ENCODE measurements at regions not wholly inside any gene's neighbourhood (a gene's known extent, or its start where the extent isn't known, plus 50 kb on each side); places are given as distances from the start of the nearest gene placed in this dataset.

DNA sequence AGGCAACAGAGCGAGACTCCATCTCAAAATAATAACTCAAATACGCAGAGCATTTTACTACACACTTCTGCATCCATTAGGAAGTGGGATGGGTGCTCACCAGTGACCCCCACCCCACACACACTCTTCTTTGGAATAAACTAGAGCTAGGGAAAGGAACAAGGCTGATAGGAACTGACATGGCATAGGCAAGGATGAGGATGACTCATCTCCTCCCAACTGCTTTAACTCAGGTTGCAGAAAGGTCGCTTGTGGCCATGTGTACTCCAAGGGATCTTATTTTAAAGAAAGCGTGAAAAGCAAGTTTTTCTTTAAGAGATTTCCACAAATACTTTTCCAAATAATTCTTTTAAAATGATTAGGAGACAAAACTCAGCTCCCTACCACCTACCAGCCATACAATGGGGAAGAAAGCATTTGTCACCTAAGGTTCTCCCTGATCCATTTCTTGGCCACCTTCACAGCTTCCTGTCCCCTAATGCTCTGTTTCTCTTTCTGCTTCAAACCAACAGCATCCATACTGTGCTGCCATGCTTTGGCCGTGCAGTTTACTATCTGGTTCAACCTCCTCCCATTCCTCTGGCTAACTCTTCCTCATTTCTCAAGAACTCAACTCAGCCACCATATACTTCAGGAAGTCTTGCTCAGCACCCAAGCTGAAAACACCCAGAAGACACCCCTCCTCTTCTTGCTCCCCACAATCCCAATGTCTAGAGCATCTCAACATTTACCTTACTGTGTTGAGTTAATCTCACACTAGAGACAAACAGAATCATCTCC, 211.9 kb downstream of the ACTL7B start:
- no peaks in the 10 kb centered on the region for H3K36me3 Mint-ChIP-seq (ENCODE audit: unreplicated experiment)
- no peak overlapping the region for H3K27ac Mint-ChIP-seq (ENCODE audit: unreplicated experiment)
- no peaks in the 10 kb centered on the region for H3K9me3 Mint-ChIP-seq (ENCODE audit: unreplicated experiment)
- no peaks in the 10 kb centered on the region for H3K4me1 Mint-ChIP-seq (ENCODE audit: unreplicated experiment)
- H3K27me3 Mint-ChIP-seq (ENCODE audit: unreplicated experiment) = peaks cover 32% of the 10 kb centered on the region
- TF ChIP-seq, protein P1, sequence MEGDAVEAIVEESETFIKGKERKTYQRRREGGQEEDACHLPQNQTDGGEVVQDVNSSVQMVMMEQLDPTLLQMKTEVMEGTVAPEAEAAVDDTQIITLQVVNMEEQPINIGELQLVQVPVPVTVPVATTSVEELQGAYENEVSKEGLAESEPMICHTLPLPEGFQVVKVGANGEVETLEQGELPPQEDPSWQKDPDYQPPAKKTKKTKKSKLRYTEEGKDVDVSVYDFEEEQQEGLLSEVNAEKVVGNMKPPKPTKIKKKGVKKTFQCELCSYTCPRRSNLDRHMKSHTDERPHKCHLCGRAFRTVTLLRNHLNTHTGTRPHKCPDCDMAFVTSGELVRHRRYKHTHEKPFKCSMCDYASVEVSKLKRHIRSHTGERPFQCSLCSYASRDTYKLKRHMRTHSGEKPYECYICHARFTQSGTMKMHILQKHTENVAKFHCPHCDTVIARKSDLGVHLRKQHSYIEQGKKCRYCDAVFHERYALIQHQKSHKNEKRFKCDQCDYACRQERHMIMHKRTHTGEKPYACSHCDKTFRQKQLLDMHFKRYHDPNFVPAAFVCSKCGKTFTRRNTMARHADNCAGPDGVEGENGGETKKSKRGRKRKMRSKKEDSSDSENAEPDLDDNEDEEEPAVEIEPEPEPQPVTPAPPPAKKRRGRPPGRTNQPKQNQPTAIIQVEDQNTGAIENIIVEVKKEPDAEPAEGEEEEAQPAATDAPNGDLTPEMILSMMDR (IDR thresholded peaks at IDR 0.05) = no peak
- H3K4me3 Mint-ChIP-seq (ENCODE audit: unreplicated experiment) = no peak overlapping the region
- DNase-seq (ENCODE audit: extremely low spot score, unreplicated experiment) = no peak

DNA sequence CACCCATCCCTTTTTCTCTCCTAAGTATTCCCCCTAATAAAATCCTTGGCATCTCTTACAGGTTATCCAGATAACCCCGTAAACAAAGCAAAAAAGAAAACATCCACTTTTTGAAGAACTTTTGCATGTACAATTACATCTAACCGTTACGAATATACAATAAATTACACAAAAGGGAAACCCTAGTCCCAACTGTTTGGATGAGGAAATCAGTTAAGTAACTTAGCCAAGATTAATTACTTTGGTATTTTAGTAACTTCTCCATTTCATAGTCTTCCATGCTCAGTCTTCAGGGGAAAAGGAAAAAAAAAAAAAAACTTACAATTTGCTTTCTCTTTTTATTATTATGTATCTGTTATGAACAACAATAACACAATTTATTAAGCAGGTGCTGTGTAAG, 212.9 kb downstream of the ACTL7B start:
- peaks cover 27% of the 10 kb centered on the region for H3K27me3 Mint-ChIP-seq (ENCODE audit: unreplicated experiment)
- no peak overlapping the region for H3K27ac Mint-ChIP-seq (ENCODE audit: unreplicated experiment)
- no peaks in the 10 kb centered on the region for H3K4me1 Mint-ChIP-seq (ENCODE audit: unreplicated experiment)
- TF ChIP-seq, protein P1 (IDR thresholded peaks at IDR 0.05) = no peak
- no peaks in the 10 kb centered on the region for H3K36me3 Mint-ChIP-seq (ENCODE audit: unreplicated experiment)
- H3K4me3 Mint-ChIP-seq (ENCODE audit: unreplicated experiment) = no peak overlapping the region
- DNase-seq (ENCODE audit: extremely low spot score, unreplicated experiment) = no peak
- no peaks in the 10 kb centered on the region for H3K9me3 Mint-ChIP-seq (ENCODE audit: unreplicated experiment)

DNA sequence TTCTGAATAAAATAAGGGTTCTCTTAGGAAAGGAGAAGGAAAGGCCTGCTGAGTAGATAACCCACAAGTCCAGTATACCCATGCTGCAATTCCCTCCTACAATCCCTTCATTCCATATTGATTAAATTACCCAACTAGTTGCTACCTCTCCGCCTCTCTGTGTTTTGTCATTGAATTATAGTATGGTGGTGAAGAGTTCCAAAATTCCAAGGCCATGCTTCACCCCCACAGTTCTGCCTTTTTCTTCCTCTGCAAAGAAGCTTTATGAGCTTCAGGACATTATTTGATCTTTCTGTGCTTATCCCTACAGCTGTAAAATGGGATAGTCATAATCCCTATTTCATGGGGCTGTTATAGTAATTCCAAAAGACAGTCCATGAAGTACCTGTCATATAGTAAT, 215.6 kb downstream of the ACTL7B start:
- no peak for DNase-seq (ENCODE audit: extremely low spot score, unreplicated experiment)
- H3K9me3 Mint-ChIP-seq (ENCODE audit: unreplicated experiment) = no peaks in the 10 kb centered on the region
- peaks cover 37% of the 10 kb centered on the region for H3K27me3 Mint-ChIP-seq (ENCODE audit: unreplicated experiment)
- no peaks in the 10 kb centered on the region for H3K36me3 Mint-ChIP-seq (ENCODE audit: unreplicated experiment)
- H3K27ac Mint-ChIP-seq (ENCODE audit: unreplicated experiment) = no peak overlapping the region
- no peak overlapping the region for H3K4me3 Mint-ChIP-seq (ENCODE audit: unreplicated experiment)
- TF ChIP-seq, protein P1 (IDR thresholded peaks at IDR 0.05) = no peak
- no peaks in the 10 kb centered on the region for H3K4me1 Mint-ChIP-seq (ENCODE audit: unreplicated experiment)

DNA sequence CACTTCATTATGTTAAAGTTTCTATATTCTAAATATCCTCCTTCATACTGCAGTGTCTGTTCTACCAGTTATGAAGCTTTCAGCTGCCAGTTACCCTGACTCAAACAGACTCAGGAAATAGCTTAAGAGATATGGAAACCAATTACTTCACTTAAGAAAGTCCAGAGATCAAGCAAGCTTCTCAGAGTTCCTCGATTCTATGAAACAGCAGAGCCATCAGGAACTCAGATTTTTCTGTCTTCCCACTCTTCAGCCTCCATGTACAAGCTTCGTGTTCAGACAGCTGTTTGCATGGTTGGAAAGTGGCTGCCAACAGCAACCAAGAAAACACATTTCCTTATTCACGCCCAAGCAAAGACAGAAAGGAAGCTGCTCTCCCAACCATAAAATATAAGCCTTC, 216.1 kb downstream of the ACTL7B start:
- H3K27me3 Mint-ChIP-seq (ENCODE audit: unreplicated experiment) = peaks cover 43% of the 10 kb centered on the region
- no peaks in the 10 kb centered on the region for H3K36me3 Mint-ChIP-seq (ENCODE audit: unreplicated experiment)
- no peaks in the 10 kb centered on the region for H3K9me3 Mint-ChIP-seq (ENCODE audit: unreplicated experiment)
- no peak overlapping the region for H3K27ac Mint-ChIP-seq (ENCODE audit: unreplicated experiment)
- peaks cover under 1% of the 10 kb centered on the region for H3K4me1 Mint-ChIP-seq (ENCODE audit: unreplicated experiment)
- TF ChIP-seq, protein P1 (IDR thresholded peaks at IDR 0.05) = no peak
- no peak overlapping the region for H3K4me3 Mint-ChIP-seq (ENCODE audit: unreplicated experiment)
- no peak for DNase-seq (ENCODE audit: extremely low spot score, unreplicated experiment)

DNA sequence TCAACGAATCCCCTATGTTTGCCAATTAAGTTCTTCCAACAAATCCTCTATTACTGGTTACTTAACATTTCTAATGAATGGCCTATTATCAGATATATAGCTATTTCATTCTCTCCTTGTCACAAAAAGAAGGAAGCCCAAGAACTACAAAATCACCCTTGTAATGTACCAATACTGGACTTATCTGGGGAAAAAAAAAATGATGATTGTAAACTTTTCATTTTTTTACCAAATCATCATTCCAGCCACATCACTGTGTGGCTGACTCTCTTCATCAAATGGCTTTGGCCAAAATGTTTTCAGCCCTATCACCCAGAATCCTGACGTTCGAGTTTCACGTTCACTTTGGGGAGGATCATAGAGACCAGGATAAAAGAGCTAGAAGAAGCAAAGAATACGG, 216.7 kb downstream of the ACTL7B start:
- Mint-ChIP-seq H3K27ac (ENCODE audit: unreplicated experiment) (no peak overlapping the region), H3K27me3 (ENCODE audit: unreplicated experiment) (peaks cover 39% of the 10 kb centered on the region)

More for the DNA sequence above, 216.7 kb downstream of the ACTL7B start:
- TF ChIP-seq, protein P1 (IDR thresholded peaks at IDR 0.05) = no peak
- Mint-ChIP-seq H3K36me3 (ENCODE audit: unreplicated experiment) (no peaks in the 10 kb centered on the region), H3K4me1 (ENCODE audit: unreplicated experiment) (peaks cover 4% of the 10 kb centered on the region), H3K9me3 (ENCODE audit: unreplicated experiment) (no peaks in the 10 kb centered on the region), H3K4me3 (ENCODE audit: unreplicated experiment) (no peak overlapping the region)
- DNase-seq (ENCODE audit: extremely low spot score, unreplicated experiment) = no peak

All from osteocyte (in vitro differentiated cells).